Stomach (tissue), 4 donors: ENCODE measurements at regions not wholly inside any gene's neighbourhood (a gene's known extent, or its start where the extent isn't known, plus 50 kb on each side); places are given as distances from the start of the nearest gene placed in this dataset.
"Not testable (repeated sequence)": the region's sequence is repeated elsewhere in the genome, so short reads cannot be mapped to it uniquely, and the experiment has no call there.

Experiments
- POLR2AphosphoS5 ChIP-seq, 3 donors: sonication (generic); formaldehyde crosslinking; IDR thresholded peaks; one replicate each; pipeline ENCODE4 v1.6.1; 2016; ENCODE audit warnings: antibody characterized with exemption in 3 of 3
- TF ChIP-seq, protein P1 (sequence below), 7 experiments: fragments of 450-650 bp in 4 of 7; fragments of 200-600 bp in 3 of 7; sonication (generic) in 3 of 7; IDR thresholded peaks; one replicate each; pipeline ENCODE4 v1.5.1; 2016 to 2019; ENCODE audit warnings: antibody characterized with exemption in 7 of 7, control low read depth in 2 of 7, mild to moderate bottlenecking in 1 of 7

DNA sequence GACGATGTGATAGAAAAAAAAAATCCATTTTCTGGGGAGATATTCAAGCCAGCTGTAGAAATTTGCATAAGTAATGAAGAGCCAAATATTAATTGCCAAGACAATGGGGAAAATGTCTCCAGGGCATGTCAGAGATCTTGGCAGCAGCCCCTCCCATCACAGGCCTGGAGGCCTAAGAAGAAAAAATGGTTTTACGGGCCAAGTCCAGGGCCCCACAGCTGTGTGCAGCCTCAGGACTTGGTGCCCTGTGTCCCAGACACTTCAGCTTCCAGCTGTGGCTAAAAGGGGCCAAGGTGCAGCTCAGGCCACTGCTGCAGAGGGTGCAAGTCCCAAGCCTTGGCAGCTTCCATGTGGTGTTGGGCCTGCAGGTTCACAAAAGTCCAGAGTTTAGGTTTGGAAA lies 83.4 kb downstream of the TBX3 start:
- TF ChIP-seq, protein P1, sequence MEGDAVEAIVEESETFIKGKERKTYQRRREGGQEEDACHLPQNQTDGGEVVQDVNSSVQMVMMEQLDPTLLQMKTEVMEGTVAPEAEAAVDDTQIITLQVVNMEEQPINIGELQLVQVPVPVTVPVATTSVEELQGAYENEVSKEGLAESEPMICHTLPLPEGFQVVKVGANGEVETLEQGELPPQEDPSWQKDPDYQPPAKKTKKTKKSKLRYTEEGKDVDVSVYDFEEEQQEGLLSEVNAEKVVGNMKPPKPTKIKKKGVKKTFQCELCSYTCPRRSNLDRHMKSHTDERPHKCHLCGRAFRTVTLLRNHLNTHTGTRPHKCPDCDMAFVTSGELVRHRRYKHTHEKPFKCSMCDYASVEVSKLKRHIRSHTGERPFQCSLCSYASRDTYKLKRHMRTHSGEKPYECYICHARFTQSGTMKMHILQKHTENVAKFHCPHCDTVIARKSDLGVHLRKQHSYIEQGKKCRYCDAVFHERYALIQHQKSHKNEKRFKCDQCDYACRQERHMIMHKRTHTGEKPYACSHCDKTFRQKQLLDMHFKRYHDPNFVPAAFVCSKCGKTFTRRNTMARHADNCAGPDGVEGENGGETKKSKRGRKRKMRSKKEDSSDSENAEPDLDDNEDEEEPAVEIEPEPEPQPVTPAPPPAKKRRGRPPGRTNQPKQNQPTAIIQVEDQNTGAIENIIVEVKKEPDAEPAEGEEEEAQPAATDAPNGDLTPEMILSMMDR (IDR thresholded peaks at IDR 0.05), result not testable (repeated sequence)
- TF ChIP-seq POLR2AphosphoS5 (IDR thresholded peaks at IDR 0.05), result not testable (repeated sequence)
